Neural crest cell (in vitro differentiated cells): ENCODE measurements at regions not wholly inside any gene's neighbourhood (a gene's known extent, or its start where the extent isn't known, plus 50 kb on each side); places are given as distances from the start of the nearest gene placed in this dataset.

Experiments
- DNase-seq: peaks from one replicate; pipeline ENCODE4 v3.0.0; 2021; ENCODE audit warnings: low read depth, mixed read lengths, low spot score
- H3K27ac Mint-ChIP-seq: one replicate; pipeline ENCODE4 v1.8.0; 2021; ENCODE audit warnings: mild to moderate bottlenecking, mixed read lengths; ENCODE audit not compliant: unreplicated experiment
- H3K27me3 Mint-ChIP-seq: 2 replicates; pipeline ENCODE4 v1.8.0; 2021; ENCODE audit warnings: low read depth, mild to moderate bottlenecking, mixed read lengths
- H3K36me3 Mint-ChIP-seq: 2 replicates; pipeline ENCODE4 v1.8.0; 2021; ENCODE audit warnings: low read depth, mild to moderate bottlenecking, mixed read lengths
- H3K4me1 Mint-ChIP-seq: 2 replicates; pipeline ENCODE4 v1.8.0; 2021; ENCODE audit warnings: mixed read lengths
- H3K4me3 Mint-ChIP-seq: one replicate; pipeline ENCODE4 v1.8.0; 2021; ENCODE audit warnings: mild to moderate bottlenecking, mixed read lengths
- H3K9me3 Mint-ChIP-seq: 2 replicates; pipeline ENCODE4 v1.8.0; 2021; ENCODE audit warnings: mixed read lengths
- CTCF ChIP-seq: fragments of 200-600 bp; sonication (generic); conservative IDR thresholded peaks from 2 replicates; pipeline ENCODE4 v1.5.0; 2021; ENCODE audit warnings: antibody characterized with exemption, mild to moderate bottlenecking

- Mint-ChIP-seq H3K27ac (no peak overlapping the region), H3K9me3 (no peaks in the 10 kb centered on the region)
These were observed 178.3 kb upstream of the RALGAPA2 start for GRCh38 chr20:20890751-20891150.

GRCh38 chr20:20888936-20889335 lies 176.5 kb upstream of the RALGAPA2 start:
- Mint-ChIP-seq H3K4me3 (no peak overlapping the region), H3K36me3 (no peaks in the 10 kb centered on the region), H3K4me1 (peaks cover 17% of the 10 kb centered on the region), H3K9me3 (no peaks in the 10 kb centered on the region), H3K27ac (no peak overlapping the region), H3K27me3 (peaks cover 82% of the 10 kb centered on the region)
- no peak for DNase-seq
- no peak for TF ChIP-seq CTCF

More at GRCh38 chr20:20890751-20891150, 178.3 kb upstream of the RALGAPA2 start:
- Mint-ChIP-seq H3K4me3 (no peak overlapping the region), H3K4me1 (peaks cover 22% of the 10 kb centered on the region), H3K36me3 (peaks cover 3% of the 10 kb centered on the region), H3K27me3 (peaks cover 80% of the 10 kb centered on the region)
- DNase-seq = no peak
- TF ChIP-seq CTCF = no peak

- no peak overlapping the region for H3K27ac Mint-ChIP-seq
These were observed 175.8 kb upstream of the RALGAPA2 start for GRCh38 chr20:20888266-20888656.

GRCh38 chr20:20887593-20888265 lies 175.3 kb upstream of the RALGAPA2 start:
- DNase-seq = no peak
- H3K36me3 Mint-ChIP-seq = no peaks in the 10 kb centered on the region
- H3K9me3 Mint-ChIP-seq = no peaks in the 10 kb centered on the region
- H3K27me3 Mint-ChIP-seq = peaks cover 84% of the 10 kb centered on the region
- peaks cover 17% of the 10 kb centered on the region for H3K4me1 Mint-ChIP-seq
- H3K27ac Mint-ChIP-seq = no peak overlapping the region
- TF ChIP-seq CTCF = no peak
- no peak overlapping the region for H3K4me3 Mint-ChIP-seq

More at GRCh38 chr20:20888266-20888656, 175.8 kb upstream of the RALGAPA2 start:
- H3K9me3 Mint-ChIP-seq = no peaks in the 10 kb centered on the region
- no peak overlapping the region for H3K4me3 Mint-ChIP-seq
- peaks cover 17% of the 10 kb centered on the region for H3K4me1 Mint-ChIP-seq
- no peak for TF ChIP-seq CTCF
- DNase-seq = no peak
- peaks cover 85% of the 10 kb centered on the region for H3K27me3 Mint-ChIP-seq
- no peaks in the 10 kb centered on the region for H3K36me3 Mint-ChIP-seq

- TF ChIP-seq CTCF = no peak
These were observed 169.4 kb upstream of the RALGAPA2 start for GRCh38 chr20:20881808-20882207.

More at GRCh38 chr20:20881808-20882207, 169.4 kb upstream of the RALGAPA2 start:
- Mint-ChIP-seq H3K27me3 (peaks cover 83% of the 10 kb centered on the region), H3K36me3 (no peaks in the 10 kb centered on the region), H3K4me3 (no peak overlapping the region), H3K4me1 (no peaks in the 10 kb centered on the region), H3K27ac (no peak overlapping the region), H3K9me3 (no peaks in the 10 kb centered on the region)
- DNase-seq = no peak
